HG03064 (cell line): ENCODE measurements at regions not wholly inside any gene's neighbourhood (a gene's known extent, or its start where the extent isn't known, plus 50 kb on each side); places are given as distances from the start of the nearest gene placed in this dataset.
"Not testable (repeated sequence)": the region's sequence is repeated elsewhere in the genome, so short reads cannot be mapped to it uniquely, and the experiment has no call there.

Source experiments
- ATAC-seq: cut with Tn5 transposase; IDR thresholded peaks from one replicate; pipeline ENCODE4 v1.9.1; 2021; ENCODE audit warnings: low read depth; ENCODE audit not compliant: unreplicated experiment

GRCh38 chr12:125533434-125534029 lies 468.3 kb downstream of the AACS start:
- ATAC-seq: no peak

DNA sequence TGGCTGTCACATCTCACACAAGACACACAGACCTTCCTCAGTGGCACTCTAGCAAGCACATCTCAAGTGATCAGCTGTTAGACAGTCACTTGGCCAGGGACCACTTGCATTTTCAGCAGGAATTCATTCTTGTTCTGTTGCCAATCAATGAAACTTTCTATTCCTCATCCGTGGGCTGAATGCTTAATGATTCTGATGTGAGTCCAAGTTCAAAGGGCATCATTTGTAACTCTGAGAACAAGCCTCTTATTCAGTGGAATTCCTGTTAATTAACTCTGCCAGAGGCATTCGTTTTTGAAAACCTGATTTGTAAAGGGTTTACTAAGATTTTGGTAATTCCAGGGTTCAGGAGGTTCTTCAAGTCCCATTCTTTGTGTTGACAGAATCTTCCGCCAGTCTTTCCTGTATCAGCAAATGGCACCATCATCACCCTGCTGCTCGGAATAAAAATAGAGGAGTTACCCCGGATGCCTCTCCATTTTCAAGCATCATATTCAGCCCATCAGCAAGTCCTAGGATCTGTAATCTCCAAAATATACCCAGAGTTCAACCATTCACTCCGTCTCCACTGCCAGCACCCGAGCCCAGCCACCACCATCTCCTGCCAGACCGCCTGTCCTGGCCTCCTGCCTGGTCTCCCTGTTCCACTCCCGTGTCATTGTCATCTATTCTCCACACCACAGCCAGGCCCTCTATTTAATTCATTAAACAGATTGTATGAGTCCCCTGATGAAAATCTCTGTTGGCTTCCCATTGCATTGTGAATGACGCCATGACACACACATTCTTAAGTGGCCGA lies 473.4 kb downstream of the AACS start:
- no peak for ATAC-seq

DNA sequence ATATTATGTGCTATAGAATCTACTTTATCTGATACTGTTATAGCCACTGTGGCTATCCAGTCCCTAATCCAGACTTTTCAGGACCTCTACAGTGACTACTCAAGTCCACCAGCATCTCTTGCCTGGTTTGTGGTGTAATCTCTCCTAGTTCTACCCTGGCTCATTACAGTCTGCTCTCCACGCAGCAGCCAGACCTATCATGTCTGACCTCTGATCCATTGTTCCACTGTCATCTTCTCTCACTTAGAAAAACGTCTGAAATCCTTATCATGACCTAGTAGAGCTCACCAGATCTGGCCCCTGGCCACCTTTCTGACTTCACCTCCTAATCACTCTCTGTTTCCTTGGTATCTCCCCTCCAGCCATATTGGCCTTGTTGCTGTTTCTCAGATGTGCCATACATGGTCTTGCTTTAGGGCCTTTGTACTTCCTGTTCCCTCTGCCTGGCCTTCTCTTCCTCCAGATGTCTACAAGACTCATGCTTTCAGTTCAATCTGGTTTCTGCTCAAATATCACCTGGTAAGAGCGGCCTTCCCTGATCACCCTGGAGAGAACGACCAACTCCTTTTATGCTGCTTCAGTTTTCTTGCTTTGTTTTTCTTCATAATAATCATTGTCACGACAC lies 475.5 kb downstream of the AACS start:
- no peak for ATAC-seq

- no peak for ATAC-seq
Observed at GRCh38 chr12:125544960-125545359, 479.7 kb downstream of the AACS start.

DNA sequence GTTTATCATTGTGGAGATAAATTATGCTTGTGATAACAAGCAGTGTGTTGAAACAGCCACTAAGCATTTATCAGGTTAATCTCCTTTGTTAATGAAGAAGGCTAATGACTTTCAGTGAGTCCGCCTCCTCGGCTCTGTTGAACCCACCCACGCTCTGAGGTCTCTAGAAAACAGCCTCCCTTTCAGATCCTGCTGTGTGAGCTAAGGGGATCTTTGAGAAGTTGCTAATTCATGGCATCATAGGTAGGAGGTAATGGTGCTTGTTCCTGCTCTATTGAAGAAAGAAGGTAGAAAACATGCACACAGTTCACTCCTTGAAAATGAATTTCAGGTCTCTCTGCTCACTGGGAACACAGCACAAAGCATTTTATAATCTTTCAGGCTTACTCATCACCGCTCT lies 483.9 kb downstream of the AACS start:
- no peak for ATAC-seq

- ATAC-seq: no peak
Observed at GRCh38 chr12:125549836-125550235, 484.6 kb downstream of the AACS start.

DNA sequence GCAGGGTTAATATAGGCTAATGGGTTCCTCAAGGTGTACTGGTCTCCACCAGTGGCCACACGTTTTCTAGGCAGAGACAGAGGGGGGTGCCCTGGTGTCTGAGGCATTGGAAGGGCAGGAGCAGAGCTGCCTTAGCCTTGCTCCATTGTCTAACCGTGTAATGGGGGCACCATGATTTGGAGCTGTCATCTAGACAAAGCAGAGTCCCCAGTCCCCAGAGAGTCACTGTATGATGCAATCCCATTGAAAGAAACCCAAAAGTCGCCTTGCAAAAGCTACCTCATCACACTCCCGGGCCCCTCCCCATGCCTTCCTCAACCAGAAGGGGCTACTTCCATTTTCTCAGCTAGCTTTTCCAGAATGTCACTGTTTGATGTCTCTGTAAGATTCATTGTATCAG lies 487.1 kb downstream of the AACS start:
- ATAC-seq: no peak

DNA sequence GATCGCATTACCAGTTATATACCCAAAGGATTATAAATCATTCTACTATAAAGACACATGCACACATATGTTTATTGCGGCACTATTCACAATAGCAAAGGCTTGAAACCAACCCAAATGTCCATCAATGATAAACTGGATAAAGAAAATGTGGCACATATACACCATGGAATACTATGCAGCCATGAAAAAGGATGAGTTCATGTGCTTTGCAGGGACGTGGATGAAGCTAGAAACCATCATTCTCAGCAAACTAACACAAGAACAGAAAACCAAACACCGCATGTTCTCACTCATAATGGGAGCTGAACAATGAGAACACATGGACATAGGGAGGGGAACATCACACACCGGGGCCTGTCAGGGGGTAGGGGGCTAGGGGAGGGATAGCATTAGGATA lies 495.8 kb downstream of the AACS start:
- not testable (repeated sequence) for ATAC-seq

DNA sequence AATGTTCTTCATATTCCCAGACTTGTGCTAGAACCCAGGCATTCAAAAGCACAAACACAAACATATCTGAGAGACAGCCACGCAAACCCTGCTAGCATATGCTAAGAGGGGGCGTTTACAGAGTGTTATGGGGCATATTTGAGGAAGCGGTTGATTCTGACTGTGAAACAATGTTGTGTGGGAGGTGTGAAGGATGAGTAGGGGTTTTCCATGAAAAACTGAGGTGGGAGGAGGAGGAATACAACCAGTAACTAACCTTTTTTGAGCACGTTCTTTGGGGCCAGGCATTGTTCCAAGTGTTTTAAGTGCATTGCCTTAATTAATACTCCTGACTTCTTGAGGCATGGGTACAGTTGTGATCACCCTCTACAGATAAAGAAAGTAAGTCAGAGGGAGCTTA lies 499.5 kb downstream of the AACS start:
- no peak for ATAC-seq

GRCh38 chr12:125567581-125567980 lies 502.3 kb downstream of the AACS start:
- no peak for ATAC-seq

DNA sequence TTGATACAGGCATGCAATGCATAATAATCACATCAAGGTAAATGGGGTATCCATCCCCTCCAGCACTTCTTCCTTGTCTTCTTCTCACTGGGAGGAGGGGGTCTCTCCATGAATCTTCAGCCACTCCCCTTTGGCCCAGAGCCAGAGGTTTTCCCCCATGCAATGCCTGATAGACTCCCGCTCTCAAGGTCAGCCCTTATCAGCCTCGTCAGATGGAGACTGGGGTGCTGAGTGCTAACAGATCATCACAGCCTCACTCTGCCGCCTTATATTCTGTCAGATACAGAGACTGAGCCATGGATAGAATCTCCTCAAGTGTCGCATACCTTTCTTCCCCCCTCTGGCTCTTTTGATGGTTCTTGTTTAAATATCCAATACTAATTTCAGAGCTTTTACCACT lies 503.1 kb downstream of the AACS start:
- no peak for ATAC-seq

DNA sequence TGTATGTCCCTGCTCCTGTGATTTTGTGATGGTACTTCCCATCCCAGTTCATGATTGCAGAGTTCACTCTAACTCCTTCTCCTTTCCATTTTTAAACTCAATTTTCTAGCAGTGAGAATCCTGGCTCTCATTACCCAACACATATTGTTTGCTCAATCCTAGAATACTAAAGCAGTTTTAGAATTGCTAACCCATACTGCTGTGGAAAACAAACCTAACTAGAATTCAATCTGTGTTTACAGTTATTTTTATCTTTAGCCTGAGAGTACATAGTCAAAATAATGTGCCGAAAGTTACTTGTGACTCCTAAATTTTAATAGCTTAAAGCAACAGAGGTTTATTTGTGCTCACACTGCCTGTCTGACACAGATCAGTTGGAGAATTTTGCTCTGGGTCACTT lies 508.0 kb downstream of the AACS start:
- ATAC-seq: no peak

- ATAC-seq: no peak
Observed at GRCh38 chr12:125577334-125577733, 512.1 kb downstream of the AACS start.

DNA sequence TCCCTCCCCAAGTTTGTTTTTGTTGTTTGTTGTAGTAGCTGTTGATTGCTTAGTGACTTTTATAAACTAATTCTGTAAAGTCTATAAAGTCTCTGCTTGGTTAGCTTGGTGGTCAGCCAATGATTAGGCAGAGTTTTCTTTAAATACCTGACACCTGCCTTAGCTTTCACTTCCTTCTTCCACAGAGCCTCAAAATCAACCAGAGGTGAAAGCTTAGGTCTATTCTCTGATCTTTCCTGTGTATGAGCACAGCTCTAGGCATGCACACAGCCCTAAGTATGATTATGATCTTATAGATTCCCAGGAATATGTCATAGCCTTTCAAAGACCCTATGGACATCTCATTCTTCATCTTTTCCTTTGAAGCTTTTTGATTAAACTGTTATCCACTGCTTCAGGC lies 514.7 kb downstream of the AACS start:
- no peak for ATAC-seq

GRCh38 chr12:125583071-125583470 lies 517.8 kb downstream of the AACS start:
- no peak for ATAC-seq

DNA sequence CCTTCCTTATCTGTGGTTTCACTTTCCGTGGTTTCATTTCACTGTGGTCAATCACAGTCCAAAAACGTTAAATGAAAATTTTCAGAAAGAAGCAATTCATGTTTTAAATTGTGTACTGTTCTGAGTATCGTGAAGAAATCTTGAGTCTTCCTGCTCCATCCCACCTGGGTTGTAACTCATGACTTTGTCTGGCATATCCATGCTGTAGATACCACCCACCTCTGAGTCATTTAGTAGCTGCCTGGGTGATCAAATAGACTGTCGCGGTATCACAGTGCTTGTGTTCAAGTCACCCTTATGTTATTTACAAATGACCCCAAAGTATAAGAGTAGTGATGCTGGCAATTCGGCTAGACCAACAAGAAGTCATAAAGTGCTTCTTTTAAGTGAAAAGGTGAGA lies 521.2 kb downstream of the AACS start:
- no peak for ATAC-seq

DNA sequence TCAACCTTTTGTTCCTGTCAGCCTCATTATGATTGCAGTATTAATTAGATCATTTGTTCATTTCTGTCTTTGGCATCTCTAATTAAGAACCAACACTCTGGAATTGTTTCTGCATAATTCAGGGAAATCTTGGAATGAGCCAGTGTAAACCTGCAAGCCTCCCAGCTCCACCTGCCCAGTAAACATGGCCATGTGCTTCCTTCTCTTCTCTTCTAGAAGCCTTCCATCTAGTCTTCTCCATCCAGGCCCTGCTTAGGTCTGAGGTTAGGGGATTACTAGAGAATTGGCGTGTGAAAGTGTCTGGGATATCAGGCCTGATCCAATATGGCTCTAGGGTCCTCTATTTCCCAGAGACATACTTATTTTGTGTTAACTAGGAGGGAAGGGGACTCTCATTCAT lies 528.0 kb downstream of the AACS start:
- no peak for ATAC-seq

DNA sequence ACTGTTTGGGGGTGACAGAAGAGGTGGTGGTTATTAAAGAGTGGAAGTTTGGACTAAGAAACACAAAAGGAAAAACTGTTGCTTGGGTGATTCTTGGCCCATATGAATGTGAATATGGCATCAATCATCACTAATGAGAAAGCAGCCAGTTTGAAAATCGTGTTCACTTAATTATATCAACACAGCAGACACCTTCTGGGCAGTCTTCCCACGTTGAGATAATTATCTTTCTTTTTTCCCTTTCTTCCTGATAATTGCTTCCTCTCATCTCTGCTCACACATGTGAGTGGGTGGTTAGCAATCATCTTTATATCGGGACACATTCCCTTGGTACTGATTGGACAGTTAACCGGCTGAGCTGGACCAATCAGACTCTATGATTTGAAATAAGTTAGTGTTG lies 539.7 kb downstream of the AACS start:
- ATAC-seq: no peak

GRCh38 chr12:125606312-125606711 lies 541.1 kb downstream of the AACS start:
- ATAC-seq: no peak

DNA sequence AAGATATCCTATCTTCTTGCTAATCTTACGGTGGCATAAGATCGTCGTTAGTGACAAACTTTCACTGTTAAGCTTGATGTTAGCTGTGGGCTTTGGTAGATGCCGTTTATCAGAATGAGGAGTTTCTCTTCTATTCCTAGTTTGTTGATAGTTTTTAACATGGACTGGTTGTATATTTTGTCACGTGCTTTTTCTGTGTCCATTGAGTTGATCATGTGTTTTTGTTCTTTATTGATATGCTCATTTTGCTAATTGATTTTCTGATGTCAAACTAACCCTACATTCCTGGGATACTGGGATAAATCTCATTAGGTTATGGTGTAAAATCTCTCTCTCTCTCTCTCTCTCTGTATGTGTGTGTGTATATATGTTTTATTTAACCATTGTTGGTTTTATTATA lies 545.1 kb downstream of the AACS start:
- ATAC-seq: no peak

DNA sequence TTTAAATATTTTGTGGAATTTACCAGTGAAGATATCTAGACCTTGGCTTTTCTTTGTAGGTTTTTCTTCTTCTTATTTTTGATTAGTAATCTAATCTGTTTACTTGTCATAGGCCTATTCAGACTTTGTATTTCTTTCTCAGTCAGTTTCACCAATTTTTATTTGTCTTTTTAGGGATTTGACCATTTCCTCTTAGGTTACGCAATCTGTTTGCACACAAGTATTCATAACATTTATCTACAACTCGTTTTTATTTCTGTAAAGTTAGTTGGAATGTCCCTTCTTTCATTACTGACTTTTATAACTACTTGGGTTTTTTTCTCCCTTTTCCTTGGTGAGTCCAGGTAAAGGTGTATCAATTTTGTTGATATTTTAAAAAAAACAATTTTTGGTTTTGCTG lies 545.7 kb downstream of the AACS start:
- ATAC-seq: no peak

GRCh38 chr12:125614058-125614457 lies 548.8 kb downstream of the AACS start:
- ATAC-seq: no peak
